ENCODE measurements at regions not wholly inside any gene's neighbourhood (a gene's known extent, or its start where the extent isn't known, plus 50 kb on each side); places are given as distances from the start of the nearest gene placed in this dataset.

- no peak overlapping the region for H3K4me3 ChIP-seq (ENCODE audit: low read depth, low read length)
- FAIRE-seq, result no peak
- no peak for DNase-seq (ENCODE audit: low read depth)
- no peak for TF ChIP-seq CTCF (IDR thresholded peaks at IDR 0.05; ENCODE audit: insufficient read depth, low read length, severe bottlenecking)
- H3K27me3 ChIP-seq (ENCODE audit: control insufficient read depth, insufficient read depth, low read length), result no peaks in the 10 kb centered on the region
- no peaks in the 10 kb centered on the region for H3K36me3 ChIP-seq (ENCODE audit: control insufficient read depth, insufficient read depth, low read length)
Measured at GRCh38 chr6:119908157-119908556, 558.6 kb upstream of the MAN1A1 start.

GRCh38 chr6:119902681-119903080, 553.1 kb upstream of the MAN1A1 start:
- Histone ChIP-seq H3K36me3 (ENCODE audit: control insufficient read depth, insufficient read depth, low read length) (no peaks in the 10 kb centered on the region), H3K27me3 (ENCODE audit: control insufficient read depth, insufficient read depth, low read length) (no peaks in the 10 kb centered on the region), H3K4me3 (ENCODE audit: low read depth, low read length) (no peak overlapping the region)
- no peak for DNase-seq (ENCODE audit: low read depth)
- no peak for TF ChIP-seq CTCF (IDR thresholded peaks at IDR 0.05; ENCODE audit: insufficient read depth, low read length, severe bottlenecking)
- FAIRE-seq, result no peak

GRCh38 chr6:119896806-119897205, 547.2 kb upstream of the MAN1A1 start:
- Histone ChIP-seq H3K4me3 (ENCODE audit: low read depth, low read length) (no peak overlapping the region), H3K27me3 (ENCODE audit: control insufficient read depth, insufficient read depth, low read length) (no peaks in the 10 kb centered on the region), H3K36me3 (ENCODE audit: control insufficient read depth, insufficient read depth, low read length) (no peaks in the 10 kb centered on the region)
- FAIRE-seq, result no peak
- DNase-seq (ENCODE audit: low read depth), result no peak
- no peak for TF ChIP-seq CTCF (IDR thresholded peaks at IDR 0.05; ENCODE audit: insufficient read depth, low read length, severe bottlenecking)

- DNase-seq (ENCODE audit: low read depth) (peak; percentile 72), FAIRE-seq (no peak)
- Histone ChIP-seq H3K36me3 (ENCODE audit: control insufficient read depth, insufficient read depth, low read length) (no peaks in the 10 kb centered on the region), H3K27me3 (ENCODE audit: control insufficient read depth, insufficient read depth, low read length) (no peaks in the 10 kb centered on the region), H3K4me3 (ENCODE audit: low read depth, low read length) (no peak overlapping the region)
- no peak for TF ChIP-seq CTCF (IDR thresholded peaks at IDR 0.05; ENCODE audit: insufficient read depth, low read length, severe bottlenecking)
Measured at GRCh38 chr6:119895626-119896025, 546.1 kb upstream of the MAN1A1 start.

DNA sequence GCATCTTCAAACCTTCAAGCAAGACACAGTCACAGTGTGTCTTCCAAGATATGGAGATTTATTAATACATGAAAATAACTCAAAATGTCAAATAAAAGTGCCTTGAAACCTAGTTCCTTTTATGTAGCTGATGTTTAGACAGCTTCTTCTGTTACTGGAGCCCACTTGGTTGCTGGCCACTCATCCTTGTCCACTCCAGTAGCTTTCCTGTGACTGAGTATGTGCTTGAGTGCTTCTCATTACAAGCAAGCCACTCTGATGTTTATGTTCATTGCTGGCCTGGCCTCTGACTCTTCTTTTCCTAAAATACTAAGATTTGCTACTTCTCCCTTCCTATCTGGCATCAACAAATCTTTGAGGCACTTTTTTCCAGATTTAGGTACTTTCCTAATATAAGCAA, 545.2 kb upstream of the MAN1A1 start:
- FAIRE-seq (no peak), DNase-seq (ENCODE audit: low read depth) (no peak)
- Histone ChIP-seq H3K36me3 (ENCODE audit: control insufficient read depth, insufficient read depth, low read length) (no peaks in the 10 kb centered on the region), H3K4me3 (ENCODE audit: low read depth, low read length) (no peak overlapping the region), H3K27me3 (ENCODE audit: control insufficient read depth, insufficient read depth, low read length) (no peaks in the 10 kb centered on the region)
- TF ChIP-seq CTCF (IDR thresholded peaks at IDR 0.05; ENCODE audit: insufficient read depth, low read length, severe bottlenecking), result no peak

- no peaks in the 10 kb centered on the region for H3K36me3 ChIP-seq (ENCODE audit: control insufficient read depth, insufficient read depth, low read length)
- FAIRE-seq, result no peak
Measured at GRCh38 chr6:119891644-119892043, 542.1 kb upstream of the MAN1A1 start.

More at GRCh38 chr6:119891644-119892043, 542.1 kb upstream of the MAN1A1 start:
- no peak for TF ChIP-seq CTCF (IDR thresholded peaks at IDR 0.05; ENCODE audit: insufficient read depth, low read length, severe bottlenecking)
- H3K4me3 ChIP-seq (ENCODE audit: low read depth, low read length), result no peak overlapping the region
- no peaks in the 10 kb centered on the region for H3K27me3 ChIP-seq (ENCODE audit: control insufficient read depth, insufficient read depth, low read length)
- no peak for DNase-seq (ENCODE audit: low read depth)

All from bronchial epithelial cell (primary cell).